ENCODE measurements at regions not wholly inside any gene's neighbourhood (a gene's known extent, or its start where the extent isn't known, plus 50 kb on each side); places are given as distances from the start of the nearest gene placed in this dataset.
A peak's percentile ranks its signal among the peaks of the same experiment; 100 is the strongest.

DNA sequence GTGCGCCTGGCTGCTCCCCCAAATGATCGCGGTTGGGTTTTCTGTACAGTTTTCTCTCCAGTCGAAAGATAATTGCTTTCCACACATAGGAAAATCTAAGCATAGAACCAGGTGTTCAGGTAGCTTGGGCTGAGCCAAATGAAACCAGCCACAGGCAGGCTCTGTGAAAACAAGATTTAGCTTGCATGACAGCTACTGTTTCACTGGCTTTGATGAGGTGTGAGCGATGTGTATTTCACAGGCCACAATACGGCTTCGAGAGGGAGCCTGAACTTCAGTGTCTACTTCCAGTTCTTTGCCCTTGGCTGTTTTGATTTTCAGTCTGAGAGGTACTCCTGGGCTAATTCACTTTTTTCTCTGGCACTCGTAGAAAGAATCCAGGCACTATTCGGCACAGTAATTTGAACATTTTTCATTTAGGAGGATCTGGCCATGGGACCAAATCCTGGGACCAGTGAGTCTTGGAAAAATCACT lies 110.5 kb downstream of the JCAD start:
- Histone ChIP-seq H3K4me3 (IDR thresholded peaks at IDR 0.05; ENCODE audit: insufficient read depth, low read depth, low read length) (no peak overlapping the region), H4K20me1 (ENCODE audit: insufficient read depth) (no peaks in the 10 kb centered on the region), H3K27ac (peak overlapping the region; percentile 86), H3K4me1 (ENCODE audit: low read depth, poor library complexity, severe bottlenecking) (peaks cover 43% of the 10 kb centered on the region), H3K9ac (peak overlapping the region; percentile 46; the same call in 1 of the 2 replicates), H3K79me2 (ENCODE audit: insufficient read depth, low read depth) (no peaks in the 10 kb centered on the region), H3K27me3 (ENCODE audit: insufficient read depth, low read depth) (no peaks in the 10 kb centered on the region), H3K4me2 (peak overlapping the region; percentile 87), H3K36me3 (ENCODE audit: insufficient read depth) (no peaks in the 10 kb centered on the region), H2AFZ (ENCODE audit: low read depth) (no peak overlapping the region; the same call in 1 of the 2 replicates)
- TF ChIP-seq, protein P1, sequence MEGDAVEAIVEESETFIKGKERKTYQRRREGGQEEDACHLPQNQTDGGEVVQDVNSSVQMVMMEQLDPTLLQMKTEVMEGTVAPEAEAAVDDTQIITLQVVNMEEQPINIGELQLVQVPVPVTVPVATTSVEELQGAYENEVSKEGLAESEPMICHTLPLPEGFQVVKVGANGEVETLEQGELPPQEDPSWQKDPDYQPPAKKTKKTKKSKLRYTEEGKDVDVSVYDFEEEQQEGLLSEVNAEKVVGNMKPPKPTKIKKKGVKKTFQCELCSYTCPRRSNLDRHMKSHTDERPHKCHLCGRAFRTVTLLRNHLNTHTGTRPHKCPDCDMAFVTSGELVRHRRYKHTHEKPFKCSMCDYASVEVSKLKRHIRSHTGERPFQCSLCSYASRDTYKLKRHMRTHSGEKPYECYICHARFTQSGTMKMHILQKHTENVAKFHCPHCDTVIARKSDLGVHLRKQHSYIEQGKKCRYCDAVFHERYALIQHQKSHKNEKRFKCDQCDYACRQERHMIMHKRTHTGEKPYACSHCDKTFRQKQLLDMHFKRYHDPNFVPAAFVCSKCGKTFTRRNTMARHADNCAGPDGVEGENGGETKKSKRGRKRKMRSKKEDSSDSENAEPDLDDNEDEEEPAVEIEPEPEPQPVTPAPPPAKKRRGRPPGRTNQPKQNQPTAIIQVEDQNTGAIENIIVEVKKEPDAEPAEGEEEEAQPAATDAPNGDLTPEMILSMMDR (conservative IDR thresholded peaks at IDR 0.05; ENCODE audit: low read depth, low read length) = no peak

DNA sequence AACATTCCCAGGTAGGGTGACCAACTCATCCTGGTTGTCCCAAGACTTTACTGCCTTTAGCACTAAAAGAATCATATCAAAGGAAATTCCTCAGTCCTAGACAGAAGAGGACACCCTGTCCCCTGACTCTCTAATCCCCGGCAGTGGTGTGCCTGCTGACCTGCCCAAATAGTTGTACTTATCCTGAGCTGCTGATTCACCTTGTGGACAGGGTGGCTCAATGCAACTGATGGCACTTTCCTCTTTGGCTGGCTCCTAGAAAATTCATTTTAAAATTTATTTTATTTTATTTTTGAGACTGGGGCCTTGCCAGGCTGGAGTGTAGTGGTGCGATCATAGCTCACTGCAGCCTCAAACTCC lies 111.7 kb downstream of the JCAD start:
- Histone ChIP-seq H4K20me1 (ENCODE audit: insufficient read depth) (no peaks in the 10 kb centered on the region), H3K4me2 (peak overlapping the region; percentile 4; the same call in 1 of the 2 replicates), H3K79me2 (ENCODE audit: insufficient read depth, low read depth) (no peaks in the 10 kb centered on the region), H3K4me3 (IDR thresholded peaks at IDR 0.05; ENCODE audit: insufficient read depth, low read depth, low read length) (no peak overlapping the region), H2AFZ (ENCODE audit: low read depth) (no peak overlapping the region), H3K36me3 (ENCODE audit: insufficient read depth) (no peaks in the 10 kb centered on the region), H3K4me1 (ENCODE audit: low read depth, poor library complexity, severe bottlenecking) (peaks cover 43% of the 10 kb centered on the region), H3K27ac (no peak overlapping the region), H3K27me3 (ENCODE audit: insufficient read depth, low read depth) (no peaks in the 10 kb centered on the region), H3K9ac (no peak overlapping the region)
- TF ChIP-seq, protein P1 (conservative IDR thresholded peaks at IDR 0.05; ENCODE audit: low read depth, low read length) = no peak

DNA sequence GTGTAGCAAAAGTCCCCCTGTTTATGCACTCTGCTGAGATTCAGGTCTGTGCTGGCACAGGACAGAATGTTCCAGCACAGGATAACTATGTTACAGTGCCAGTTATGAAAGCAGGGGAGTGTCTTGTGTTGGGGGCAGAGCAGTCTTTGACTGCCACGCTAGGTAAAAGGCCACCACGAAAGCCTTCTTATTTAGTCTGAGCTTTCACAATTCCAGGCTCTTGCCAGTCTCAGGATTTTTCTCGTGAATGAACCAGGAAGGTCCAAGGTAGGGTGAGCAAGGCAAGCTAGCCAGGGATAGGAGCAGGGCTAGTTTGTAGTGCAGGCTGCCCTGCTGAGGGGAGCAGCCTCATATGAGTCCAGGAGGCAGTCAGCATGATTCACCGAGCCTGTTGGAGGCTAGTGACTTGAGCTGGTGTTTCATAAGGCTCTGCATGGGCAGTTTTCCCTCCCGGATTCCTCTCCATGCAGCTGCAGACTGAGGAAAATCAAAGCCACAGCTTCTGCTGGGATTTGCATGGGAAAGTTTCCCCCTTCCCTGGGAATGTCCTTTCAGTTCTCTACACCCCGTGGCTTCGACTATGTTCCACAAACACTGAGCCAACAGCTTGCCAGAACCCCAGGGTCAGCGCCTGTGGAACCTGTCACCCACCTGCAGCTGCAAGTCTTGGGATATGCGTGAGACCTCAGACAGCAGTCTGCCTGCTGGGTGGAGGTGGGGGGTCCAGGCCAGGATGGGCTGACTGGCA lies 112.3 kb downstream of the JCAD start:
- TF ChIP-seq, protein P1 (conservative IDR thresholded peaks at IDR 0.05; ENCODE audit: low read depth, low read length) = no peak
- no peak overlapping the region for H3K4me3 ChIP-seq (IDR thresholded peaks at IDR 0.05; ENCODE audit: insufficient read depth, low read depth, low read length)
- no peaks in the 10 kb centered on the region for H3K27me3 ChIP-seq (ENCODE audit: insufficient read depth, low read depth)
- H3K27ac ChIP-seq = no peak overlapping the region
- H3K9ac ChIP-seq = no peak overlapping the region
- H3K4me1 ChIP-seq (ENCODE audit: low read depth, poor library complexity, severe bottlenecking) = peaks cover 43% of the 10 kb centered on the region
- peak overlapping the region; percentile 4; the same call in 1 of the 2 replicates for H3K4me2 ChIP-seq
- no peaks in the 10 kb centered on the region for H3K36me3 ChIP-seq (ENCODE audit: insufficient read depth)
- H3K79me2 ChIP-seq (ENCODE audit: insufficient read depth, low read depth) = no peaks in the 10 kb centered on the region
- no peaks in the 10 kb centered on the region for H4K20me1 ChIP-seq (ENCODE audit: insufficient read depth)
- H2AFZ ChIP-seq (ENCODE audit: low read depth) = no peak overlapping the region

DNA sequence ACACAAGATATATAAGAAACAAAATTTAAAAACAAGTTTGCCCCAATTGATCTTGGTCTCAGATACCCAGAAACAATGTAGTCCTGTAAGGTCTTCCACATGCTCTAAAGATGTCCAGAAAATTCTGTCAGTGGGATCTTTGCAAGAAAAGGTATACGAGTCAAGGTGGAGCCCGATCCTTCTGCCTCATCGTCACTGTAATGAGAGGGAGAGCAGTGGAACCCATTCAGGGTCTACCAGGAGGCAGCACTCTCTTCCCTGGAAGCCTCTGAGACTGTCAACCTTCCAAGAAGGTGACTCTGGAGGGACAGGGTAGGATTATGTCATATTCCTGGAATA lies 112.8 kb downstream of the JCAD start:
- no peak overlapping the region for H3K4me3 ChIP-seq (IDR thresholded peaks at IDR 0.05; ENCODE audit: insufficient read depth, low read depth, low read length)
- H3K27me3 ChIP-seq (ENCODE audit: insufficient read depth, low read depth) = no peaks in the 10 kb centered on the region
- H3K79me2 ChIP-seq (ENCODE audit: insufficient read depth, low read depth) = no peaks in the 10 kb centered on the region
- no peaks in the 10 kb centered on the region for H4K20me1 ChIP-seq (ENCODE audit: insufficient read depth)
- no peak overlapping the region for H3K9ac ChIP-seq
- H2AFZ ChIP-seq (ENCODE audit: low read depth) = no peak overlapping the region
- no peak overlapping the region for H3K4me2 ChIP-seq
- TF ChIP-seq, protein P1 (conservative IDR thresholded peaks at IDR 0.05; ENCODE audit: low read depth, low read length) = no peak
- peaks cover 43% of the 10 kb centered on the region for H3K4me1 ChIP-seq (ENCODE audit: low read depth, poor library complexity, severe bottlenecking)
- H3K36me3 ChIP-seq (ENCODE audit: insufficient read depth) = no peaks in the 10 kb centered on the region
- no peak overlapping the region for H3K27ac ChIP-seq

All from KMS-11 (cell line).